NCI-H1436 treated with DMSO at 0.1 percent for 48 hours (cell line): ENCODE measurements at regions not wholly inside any gene's neighbourhood (a gene's known extent, or its start where the extent isn't known, plus 50 kb on each side); places are given as distances from the start of the nearest gene placed in this dataset.

ENCODE experiments used
- DNase-seq: peaks from one replicate; lab custom pipeline; 2025; lab: John Stamatoyannopoulos, UW

- DNase-seq = no peak
These were observed 1165.3 kb downstream of the TBC1D22A start for GRCh38 chr22:47927648-47928210.

DNA sequence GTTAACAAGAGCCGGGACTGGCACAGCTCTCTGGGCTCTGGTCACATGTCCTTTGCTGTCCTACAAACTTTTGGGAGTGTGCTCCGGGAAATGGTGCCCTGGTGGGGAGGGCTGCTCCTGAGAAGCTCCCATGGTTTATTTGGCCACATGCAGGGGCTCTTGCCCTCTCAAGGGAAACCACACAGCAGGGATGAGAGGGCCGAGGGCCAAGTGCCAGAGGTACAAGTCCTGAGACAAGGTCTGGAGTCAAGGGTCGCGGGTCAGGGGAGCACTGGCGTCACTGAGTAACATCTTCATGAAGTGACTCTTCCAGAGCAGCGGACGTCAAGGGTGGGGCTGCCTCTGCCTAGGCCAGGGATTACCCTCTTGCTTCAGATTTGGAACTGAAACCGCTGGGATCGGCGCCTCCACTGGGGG lies 1160.6 kb downstream of the TBC1D22A start:
- no peak for DNase-seq

DNA sequence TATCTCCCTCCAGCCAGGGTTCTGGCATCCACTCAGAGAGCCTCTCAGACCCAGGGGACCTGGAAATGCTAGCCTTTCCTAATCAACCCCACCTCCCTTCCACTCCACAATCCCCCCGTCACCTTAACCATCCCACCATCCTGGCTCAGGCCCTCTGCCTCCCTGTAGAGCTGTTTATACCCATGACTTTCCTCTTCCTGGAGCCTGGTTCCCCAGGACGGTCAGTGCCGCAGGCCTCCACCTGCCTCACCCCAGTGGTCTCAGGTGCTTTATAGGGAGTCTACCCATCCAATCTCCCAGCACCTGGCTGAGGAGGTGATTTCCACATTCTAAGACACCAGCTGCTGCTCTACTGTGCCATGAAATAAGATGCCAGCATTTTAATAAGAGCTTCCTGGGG lies 1159.5 kb downstream of the TBC1D22A start:
- no peak for DNase-seq

DNA sequence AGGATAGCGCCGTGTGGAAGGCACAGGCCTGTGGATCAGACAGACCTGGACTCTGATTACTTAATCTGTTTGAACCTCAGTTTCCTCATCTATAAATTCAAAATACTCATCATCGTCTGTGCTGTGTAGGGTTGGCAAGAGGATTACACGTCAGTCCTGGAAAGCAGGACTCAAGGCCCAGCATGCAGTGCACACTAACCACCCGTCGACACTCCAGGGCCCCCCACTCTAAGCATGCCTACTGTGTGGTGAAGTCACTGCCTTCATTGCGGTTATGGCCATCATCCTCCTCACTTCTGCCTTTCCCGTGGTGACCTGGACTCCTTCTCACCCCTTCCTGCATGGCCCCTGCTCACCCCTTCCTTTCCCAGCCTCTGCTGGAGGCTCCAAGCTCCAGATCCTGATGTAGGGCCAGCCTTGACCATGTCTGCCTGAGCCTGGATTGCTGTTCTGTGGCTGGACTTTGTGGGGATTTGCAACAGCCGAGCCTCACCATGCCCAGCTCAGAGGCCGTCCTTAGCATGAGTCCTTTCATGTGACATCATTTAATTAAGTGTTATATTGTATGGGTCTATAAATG lies 1158.0 kb downstream of the TBC1D22A start:
- DNase-seq = no peak

DNA sequence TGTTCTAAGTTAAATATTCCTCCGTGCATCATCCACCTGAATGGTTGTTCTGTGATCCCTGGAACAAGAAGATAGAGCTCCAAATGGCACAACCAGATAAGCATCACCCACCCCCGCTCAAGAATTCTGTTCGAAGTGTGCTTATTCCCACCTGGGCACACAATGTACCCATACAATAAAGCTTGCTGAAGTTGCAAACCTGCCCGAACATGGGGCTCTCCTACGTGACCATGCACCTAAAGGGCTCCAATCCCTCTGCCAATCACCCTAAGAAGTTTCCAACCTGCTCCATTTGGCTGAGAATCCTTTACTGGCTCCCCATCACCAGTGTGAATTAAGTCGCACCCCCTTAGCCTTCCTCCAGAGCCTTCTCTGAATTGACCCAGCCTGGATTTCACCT lies 1157.4 kb downstream of the TBC1D22A start:
- no peak for DNase-seq

GRCh38 chr22:47919001-47919441 lies 1156.6 kb downstream of the TBC1D22A start:
- no peak for DNase-seq

- no peak for DNase-seq
These were observed 1155.9 kb downstream of the TBC1D22A start for GRCh38 chr22:47918276-47918921.

DNA sequence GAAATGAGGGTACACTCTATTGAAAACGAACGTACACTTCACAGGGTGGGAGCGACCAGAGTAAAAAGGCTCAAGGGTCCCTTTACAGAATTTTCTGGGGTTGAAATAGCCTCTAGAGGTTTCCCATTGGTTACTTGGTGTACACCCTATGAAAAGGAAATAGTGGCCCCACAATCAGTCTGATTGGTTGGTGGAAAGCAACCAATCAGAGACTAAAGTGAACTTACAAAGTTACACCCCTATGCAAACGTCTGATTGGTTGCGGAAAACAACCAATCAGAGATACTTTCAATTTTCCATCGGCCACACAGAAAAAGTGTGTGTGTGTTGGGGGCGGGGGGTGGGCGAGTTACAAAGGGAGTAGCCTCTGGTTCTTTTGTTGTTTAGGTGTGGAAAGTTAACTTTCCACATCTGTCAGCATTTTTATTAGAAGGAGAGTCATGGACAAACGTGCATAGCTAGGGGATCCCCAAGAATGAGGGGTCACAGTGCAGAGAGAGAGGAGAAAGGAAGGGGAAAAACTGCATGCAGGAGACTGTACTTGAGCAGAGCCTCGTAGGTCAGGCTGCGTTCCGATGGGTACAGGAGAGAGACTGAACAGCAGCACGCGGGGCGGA lies 1152.1 kb downstream of the TBC1D22A start:
- DNase-seq = no peak

DNA sequence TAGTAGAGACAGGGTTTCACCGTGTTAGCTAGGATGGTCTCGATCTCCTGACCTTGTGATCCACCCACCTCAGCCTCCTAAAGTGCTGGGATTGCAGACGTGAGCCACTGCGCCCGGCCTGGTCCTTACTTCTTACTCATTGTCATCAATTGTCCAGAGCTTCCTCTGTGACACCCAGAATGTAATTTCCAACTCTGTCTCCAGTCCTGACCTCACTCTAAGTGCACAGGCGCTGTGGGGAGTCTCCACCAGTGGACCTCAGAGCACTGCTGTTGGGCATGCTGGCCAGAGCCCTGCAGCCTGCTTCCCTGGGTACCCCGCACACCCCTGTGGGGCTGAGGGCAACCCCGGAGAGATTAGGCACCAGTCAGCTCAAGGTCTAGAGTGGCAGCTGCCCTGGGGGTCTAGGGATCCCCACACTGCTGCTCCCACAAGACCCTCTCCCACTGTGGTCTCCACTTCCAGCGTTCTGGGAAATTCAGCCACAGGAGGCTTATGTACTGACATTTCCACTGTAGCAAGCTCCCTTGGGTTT lies 1140.3 kb downstream of the TBC1D22A start:
- no peak for DNase-seq

GRCh38 chr22:47901911-47902310 lies 1139.5 kb downstream of the TBC1D22A start:
- no peak for DNase-seq

- no peak for DNase-seq
These were observed 1137.4 kb downstream of the TBC1D22A start for GRCh38 chr22:47899894-47900293.

GRCh38 chr22:47898946-47899345 lies 1136.5 kb downstream of the TBC1D22A start:
- DNase-seq = no peak

GRCh38 chr22:47891609-47892008 lies 1129.2 kb downstream of the TBC1D22A start:
- no peak for DNase-seq

DNA sequence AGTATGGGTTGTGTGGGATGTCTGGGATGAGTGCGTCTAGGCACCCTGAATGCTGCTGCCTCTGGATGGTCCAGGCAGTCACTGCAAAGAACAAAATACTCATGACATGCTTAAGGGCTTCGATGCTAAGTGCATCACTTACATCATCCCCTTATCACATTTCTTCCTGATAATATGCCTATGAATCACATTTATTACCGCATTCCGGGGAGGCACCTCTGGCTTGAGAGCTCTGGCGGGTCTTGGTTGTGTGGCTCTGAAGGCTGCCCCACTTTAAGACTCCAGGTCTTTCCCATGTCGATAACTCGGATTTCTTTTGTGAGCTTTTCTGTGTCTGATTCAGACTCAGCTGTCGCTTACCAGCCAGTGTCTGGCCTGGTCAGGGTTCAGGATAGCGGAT lies 1126.4 kb downstream of the TBC1D22A start:
- no peak for DNase-seq

DNA sequence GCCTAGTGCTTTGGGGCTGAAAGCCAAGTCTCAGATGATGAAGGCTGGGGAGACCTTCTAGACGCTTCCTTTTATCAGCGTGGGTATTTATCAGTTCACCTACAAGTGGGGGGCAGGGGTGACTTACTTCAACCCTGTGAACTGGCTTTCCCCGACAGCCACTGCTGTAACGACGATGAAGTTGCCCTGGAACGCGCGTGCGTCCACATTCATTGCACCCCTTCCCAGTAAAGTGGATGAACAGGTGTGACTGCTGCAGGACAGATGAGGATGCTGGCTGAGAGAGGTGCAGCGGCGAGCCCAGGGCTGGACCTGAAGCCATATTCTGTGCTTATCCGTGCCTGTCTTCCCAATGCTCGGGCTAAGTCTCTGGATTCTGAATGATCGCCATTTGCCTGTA lies 1122.3 kb downstream of the TBC1D22A start:
- no peak for DNase-seq

DNA sequence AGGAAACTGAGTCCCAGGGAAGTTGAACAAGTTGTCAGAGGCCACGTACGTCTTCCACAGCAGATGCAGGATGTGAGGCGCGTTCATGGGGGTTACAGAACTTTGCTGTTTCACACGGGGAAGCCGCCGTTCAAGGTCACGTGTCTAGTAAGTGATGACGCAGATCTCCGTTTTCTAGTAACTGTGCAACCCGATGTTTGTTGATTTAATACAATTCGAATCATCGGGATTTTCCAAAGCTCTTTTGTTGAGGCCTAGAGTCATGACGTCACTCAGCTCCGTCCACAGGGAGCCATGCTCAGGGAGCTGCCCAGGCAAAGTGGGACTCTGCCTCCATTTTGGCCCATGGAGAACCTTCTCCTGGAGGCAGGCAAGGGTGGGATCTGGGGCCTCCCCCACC lies 1121.8 kb downstream of the TBC1D22A start:
- no peak for DNase-seq

- DNase-seq = no peak
These were observed 1121.3 kb downstream of the TBC1D22A start for GRCh38 chr22:47883757-47884156.

GRCh38 chr22:47879346-47879745 lies 1116.9 kb downstream of the TBC1D22A start:
- DNase-seq = no peak

DNA sequence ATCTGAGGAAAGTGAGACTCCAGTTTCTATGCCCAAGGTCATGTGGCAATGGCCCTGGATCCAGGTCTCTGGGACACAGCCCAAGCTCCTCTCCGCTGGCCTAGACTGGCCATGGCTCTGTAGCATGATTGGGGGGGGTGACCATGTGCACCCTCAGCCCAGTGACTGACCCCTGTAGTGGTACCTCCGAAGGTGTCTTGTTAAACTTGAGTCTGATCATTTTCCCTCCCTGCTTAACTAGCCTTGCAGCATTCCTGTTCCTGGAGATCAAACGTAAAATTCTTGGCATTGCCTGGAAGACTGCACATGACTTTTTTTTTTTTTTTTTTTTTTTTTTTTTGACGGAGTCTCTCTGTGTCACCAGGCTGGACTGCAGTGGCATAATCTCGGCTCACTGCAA lies 1116.0 kb downstream of the TBC1D22A start:
- no peak for DNase-seq

DNA sequence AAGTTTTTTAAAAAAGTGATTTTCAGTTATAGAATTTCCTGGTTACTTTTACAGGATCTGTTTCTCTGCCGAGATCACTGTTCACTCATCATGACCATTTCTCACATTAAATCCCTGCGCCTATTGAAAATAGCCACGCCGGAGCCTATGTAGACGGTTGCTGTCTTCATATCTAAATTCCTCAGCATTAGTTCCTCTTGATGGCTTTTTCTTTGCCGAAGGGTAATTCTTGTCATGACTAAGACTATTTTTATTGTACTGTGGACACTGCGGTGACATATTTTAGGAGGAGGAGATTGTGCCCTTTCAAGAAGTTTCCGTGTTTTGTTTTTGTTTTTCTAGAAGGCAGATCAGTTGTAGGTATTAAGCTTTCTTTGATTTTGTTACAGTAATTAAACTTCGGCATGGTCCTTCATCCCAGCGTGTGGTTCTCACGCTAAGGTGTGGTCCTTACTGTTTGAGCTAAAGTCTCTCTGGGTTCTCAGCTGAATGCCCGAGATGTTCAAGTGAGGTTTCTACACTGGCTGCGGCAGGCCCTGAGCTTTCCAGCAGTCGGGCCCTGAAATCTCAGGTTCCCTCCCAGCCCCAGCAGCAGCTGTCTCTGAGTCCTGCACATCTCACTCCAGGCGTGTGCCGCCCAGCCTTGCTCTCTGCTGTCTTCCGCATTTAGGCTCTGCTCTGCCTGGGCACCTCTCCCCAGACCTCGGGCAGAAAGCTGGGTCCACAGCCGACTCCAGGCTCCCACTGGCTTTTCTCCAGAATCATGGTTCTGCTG lies 1110.5 kb downstream of the TBC1D22A start:
- DNase-seq = no peak

GRCh38 chr22:47865626-47866025 lies 1103.2 kb downstream of the TBC1D22A start:
- no peak for DNase-seq

DNA sequence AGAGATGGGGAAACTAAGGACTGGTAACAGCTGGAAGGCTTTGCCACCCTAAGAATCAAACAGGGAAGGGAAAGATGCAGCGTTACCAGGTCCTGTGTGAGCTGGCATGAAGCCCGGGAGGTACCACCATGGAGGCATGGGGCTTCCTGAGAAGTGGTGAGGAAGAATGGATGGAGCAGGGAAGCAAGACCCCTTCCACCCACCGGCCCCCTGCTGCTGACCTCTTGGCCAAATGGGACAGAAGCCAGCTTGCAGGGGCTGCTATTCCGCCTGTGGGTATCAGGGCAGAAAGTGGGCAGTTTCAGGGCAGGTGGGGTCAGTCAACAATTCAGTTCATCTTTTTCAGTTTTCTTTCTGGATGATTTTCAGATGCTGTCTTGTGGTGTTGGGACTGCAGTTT lies 1099.9 kb downstream of the TBC1D22A start:
- DNase-seq = no peak
